HL-60 (cell line): ENCODE measurements at regions not wholly inside any gene's neighbourhood (a gene's known extent, or its start where the extent isn't known, plus 50 kb on each side); places are given as distances from the start of the nearest gene placed in this dataset.

ENCODE experiments used
- DNase-seq, 2 experiments: peaks; one replicate each; pipeline ENCODE4 v3.0.0-alpha.2; 2010 to 2020; ENCODE audit warnings: low read depth in 1 of 2, low spot score in 1 of 2
- H3K27ac ChIP-seq: fragments of 250-450 bp; sonication (Bioruptor Pico); replicated peaks from 2 replicates; pipeline ENCODE4 v1.5.1; 2020; ENCODE audit warnings: mild to moderate bottlenecking, moderate library complexity
- H3K27me3 ChIP-seq: fragments of 250-450 bp; sonication (Bioruptor Pico); 2 replicates; pipeline ENCODE4 v1.5.1; 2021; ENCODE audit warnings: mild to moderate bottlenecking, moderate library complexity; ENCODE audit not compliant: insufficient read depth, poor library complexity, severe bottlenecking
- H3K4me3 ChIP-seq: replicated peaks from 2 replicates; pipeline ENCODE4 v1.5.1; 2011; ENCODE audit warnings: mild to moderate bottlenecking, control low read depth, low read length; ENCODE audit not compliant: insufficient read depth
- GABPA ChIP-seq: IDR thresholded peaks from 2 replicates; pipeline ENCODE4 v1.6.1; 2012; ENCODE audit warnings: low read depth
- POLR2AphosphoS5 ChIP-seq: IDR thresholded peaks from 2 replicates; pipeline ENCODE4 v1.6.1; 2012; ENCODE audit warnings: low read depth
- SPI1 ChIP-seq: IDR thresholded peaks from 2 replicates; pipeline ENCODE4 v1.6.1; 2012; ENCODE audit warnings: low read depth, mild to moderate bottlenecking, borderline replicate concordance
- TF ChIP-seq, protein P1 (sequence below): IDR thresholded peaks from one replicate; pipeline ENCODE4 v1.5.1; 2011; ENCODE audit warnings: low read length, control low read depth, inconsistent platforms; ENCODE audit not compliant: insufficient read depth
- TF ChIP-seq, protein P2 (sequence below): IDR thresholded peaks from 2 replicates; pipeline ENCODE4 v1.6.1; 2012; ENCODE audit warnings: low read depth; ENCODE audit not compliant: insufficient replicate concordance

DNA sequence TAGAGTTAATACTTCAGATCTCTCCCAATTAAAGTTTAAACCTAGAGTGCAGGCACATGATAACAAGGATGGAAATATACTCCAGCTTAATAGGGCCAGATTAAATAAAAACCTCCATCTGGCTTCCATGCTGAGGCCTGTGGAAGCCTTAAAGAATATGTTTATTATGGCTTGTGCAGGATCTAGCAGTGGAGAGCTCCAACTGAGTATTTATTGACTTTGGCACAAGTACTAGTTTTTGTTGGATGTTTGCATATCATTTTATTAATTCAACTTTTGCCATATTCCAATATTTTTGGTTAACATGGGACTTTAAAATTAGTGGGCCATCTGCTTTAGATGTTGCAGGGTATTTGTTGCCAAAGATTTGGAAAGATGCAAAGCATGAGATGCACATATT is 860.4 kb upstream of the SOX11 start:
- TF ChIP-seq, protein P1, sequence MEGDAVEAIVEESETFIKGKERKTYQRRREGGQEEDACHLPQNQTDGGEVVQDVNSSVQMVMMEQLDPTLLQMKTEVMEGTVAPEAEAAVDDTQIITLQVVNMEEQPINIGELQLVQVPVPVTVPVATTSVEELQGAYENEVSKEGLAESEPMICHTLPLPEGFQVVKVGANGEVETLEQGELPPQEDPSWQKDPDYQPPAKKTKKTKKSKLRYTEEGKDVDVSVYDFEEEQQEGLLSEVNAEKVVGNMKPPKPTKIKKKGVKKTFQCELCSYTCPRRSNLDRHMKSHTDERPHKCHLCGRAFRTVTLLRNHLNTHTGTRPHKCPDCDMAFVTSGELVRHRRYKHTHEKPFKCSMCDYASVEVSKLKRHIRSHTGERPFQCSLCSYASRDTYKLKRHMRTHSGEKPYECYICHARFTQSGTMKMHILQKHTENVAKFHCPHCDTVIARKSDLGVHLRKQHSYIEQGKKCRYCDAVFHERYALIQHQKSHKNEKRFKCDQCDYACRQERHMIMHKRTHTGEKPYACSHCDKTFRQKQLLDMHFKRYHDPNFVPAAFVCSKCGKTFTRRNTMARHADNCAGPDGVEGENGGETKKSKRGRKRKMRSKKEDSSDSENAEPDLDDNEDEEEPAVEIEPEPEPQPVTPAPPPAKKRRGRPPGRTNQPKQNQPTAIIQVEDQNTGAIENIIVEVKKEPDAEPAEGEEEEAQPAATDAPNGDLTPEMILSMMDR: no peak
- TF ChIP-seq SPI1 (no peak), POLR2AphosphoS5 (no peak), GABPA (no peak)
- TF ChIP-seq, protein P2, sequence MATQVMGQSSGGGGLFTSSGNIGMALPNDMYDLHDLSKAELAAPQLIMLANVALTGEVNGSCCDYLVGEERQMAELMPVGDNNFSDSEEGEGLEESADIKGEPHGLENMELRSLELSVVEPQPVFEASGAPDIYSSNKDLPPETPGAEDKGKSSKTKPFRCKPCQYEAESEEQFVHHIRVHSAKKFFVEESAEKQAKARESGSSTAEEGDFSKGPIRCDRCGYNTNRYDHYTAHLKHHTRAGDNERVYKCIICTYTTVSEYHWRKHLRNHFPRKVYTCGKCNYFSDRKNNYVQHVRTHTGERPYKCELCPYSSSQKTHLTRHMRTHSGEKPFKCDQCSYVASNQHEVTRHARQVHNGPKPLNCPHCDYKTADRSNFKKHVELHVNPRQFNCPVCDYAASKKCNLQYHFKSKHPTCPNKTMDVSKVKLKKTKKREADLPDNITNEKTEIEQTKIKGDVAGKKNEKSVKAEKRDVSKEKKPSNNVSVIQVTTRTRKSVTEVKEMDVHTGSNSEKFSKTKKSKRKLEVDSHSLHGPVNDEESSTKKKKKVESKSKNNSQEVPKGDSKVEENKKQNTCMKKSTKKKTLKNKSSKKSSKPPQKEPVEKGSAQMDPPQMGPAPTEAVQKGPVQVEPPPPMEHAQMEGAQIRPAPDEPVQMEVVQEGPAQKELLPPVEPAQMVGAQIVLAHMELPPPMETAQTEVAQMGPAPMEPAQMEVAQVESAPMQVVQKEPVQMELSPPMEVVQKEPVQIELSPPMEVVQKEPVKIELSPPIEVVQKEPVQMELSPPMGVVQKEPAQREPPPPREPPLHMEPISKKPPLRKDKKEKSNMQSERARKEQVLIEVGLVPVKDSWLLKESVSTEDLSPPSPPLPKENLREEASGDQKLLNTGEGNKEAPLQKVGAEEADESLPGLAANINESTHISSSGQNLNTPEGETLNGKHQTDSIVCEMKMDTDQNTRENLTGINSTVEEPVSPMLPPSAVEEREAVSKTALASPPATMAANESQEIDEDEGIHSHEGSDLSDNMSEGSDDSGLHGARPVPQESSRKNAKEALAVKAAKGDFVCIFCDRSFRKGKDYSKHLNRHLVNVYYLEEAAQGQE: no peak
- Histone ChIP-seq H3K4me3 (no peak overlapping the region), H3K27me3 (no peaks in the 10 kb centered on the region), H3K27ac (no peak overlapping the region)
- no peak for DNase-seq

DNA sequence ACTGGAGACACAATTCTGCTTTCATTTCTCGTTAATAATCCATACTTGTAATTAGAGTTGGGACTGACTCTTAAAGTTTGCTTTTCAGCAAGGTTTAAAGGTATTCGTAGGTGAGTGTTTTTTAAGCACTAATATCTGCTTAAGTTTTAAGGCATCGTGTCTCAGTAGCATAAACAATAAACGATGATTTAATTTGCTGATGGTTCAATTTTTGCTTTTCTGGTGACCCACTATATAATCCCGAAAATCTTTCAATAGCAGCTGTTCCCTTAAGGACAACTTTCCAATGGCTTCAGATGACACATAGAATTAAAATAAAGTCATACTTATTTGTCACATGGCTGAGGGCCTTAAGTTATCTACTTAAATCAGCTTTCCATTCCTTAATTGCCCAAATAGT is 859.5 kb upstream of the SOX11 start:
- H3K4me3 ChIP-seq: no peak overlapping the region

DNA sequence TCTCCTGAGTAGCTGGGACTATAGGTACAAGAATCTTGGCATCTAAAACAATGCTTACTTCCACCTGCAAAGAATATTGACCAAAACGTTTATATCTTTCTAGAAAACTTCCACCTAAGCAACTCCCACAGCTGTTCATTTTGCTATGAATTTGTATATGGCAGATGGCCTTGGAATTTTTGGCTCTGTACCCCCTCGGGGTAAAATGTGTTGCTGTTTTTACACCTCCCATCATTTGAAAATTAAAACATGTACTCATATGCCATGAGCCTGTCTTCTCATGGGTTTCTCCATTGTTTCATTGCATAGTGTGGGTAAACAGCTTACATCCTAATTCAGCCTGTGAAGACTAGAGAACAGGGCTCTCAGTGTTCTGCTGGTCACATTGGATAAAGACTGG is 853.6 kb upstream of the SOX11 start:
- Histone ChIP-seq H3K27me3 (no peaks in the 10 kb centered on the region), H3K27ac (no peak overlapping the region), H3K4me3 (no peak overlapping the region)
- no peak for DNase-seq
- TF ChIP-seq, protein P2: no peak
- no peak for TF ChIP-seq GABPA
- TF ChIP-seq, protein P1: no peak
- no peak for TF ChIP-seq SPI1

More for the DNA sequence above, 859.5 kb upstream of the SOX11 start:
- no peak overlapping the region for H3K27ac ChIP-seq
- TF ChIP-seq GABPA (no peak), SPI1 (no peak), POLR2AphosphoS5 (no peak)
- TF ChIP-seq, protein P2: no peak
- TF ChIP-seq, protein P1: no peak
- H3K27me3 ChIP-seq: no peaks in the 10 kb centered on the region
- DNase-seq: no peak
